H1 (cell line): ENCODE measurements at regions not wholly inside any gene's neighbourhood (a gene's known extent, or its start where the extent isn't known, plus 50 kb on each side); places are given as distances from the start of the nearest gene placed in this dataset.

Source experiments
- CBX5 ChIP-seq: fragments of 300-800, 300-1000 bp; sonication (generic); IDR thresholded peaks from 2 replicates; pipeline ENCODE4 v1.7.1; 2016; ENCODE audit warnings: antibody characterized with exemption, low read length, low read depth
- EGR1 ChIP-seq: IDR thresholded peaks from 2 replicates; pipeline ENCODE4 v1.6.1; 2011; ENCODE audit warnings: low read depth, low read length, borderline replicate concordance
- JUN ChIP-seq: IDR thresholded peaks from 2 replicates; pipeline ENCODE4 v1.6.1; 2011; ENCODE audit warnings: low read depth, mild to moderate bottlenecking, improper control_type of control experiment, low read length
- KDM5A ChIP-seq: fragments of 200-600 bp; IDR thresholded peaks from 2 replicates; pipeline ENCODE4 v1.7.1; 2012; ENCODE audit warnings: mild to moderate bottlenecking, low read length, inconsistent platforms, mixed read lengths
- RFX5 ChIP-seq: IDR thresholded peaks from 2 replicates; pipeline ENCODE4 v1.6.1; 2011; ENCODE audit warnings: low read depth, low read length, improper control_type of control experiment, borderline replicate concordance
- RNF2 ChIP-seq: fragments of 200-900, 300-1000 bp; sonication (generic); IDR thresholded peaks from 2 replicates; pipeline ENCODE4 v1.7.1; 2016; ENCODE audit warnings: borderline replicate concordance, low read depth, mild to moderate bottlenecking, antibody characterized with exemption, low read length; ENCODE audit not compliant: poor library complexity, severe bottlenecking; ENCODE audit errors: missing control alignments
- SIRT6 ChIP-seq: IDR thresholded peaks from one replicate; pipeline ENCODE4 v1.7.1; 2012; ENCODE audit warnings: low read length, inconsistent platforms
- SP2 ChIP-seq: IDR thresholded peaks from 2 replicates; pipeline ENCODE4 v1.6.1; 2012; ENCODE audit warnings: mild to moderate bottlenecking, low read length, inconsistent platforms
- TBP ChIP-seq: IDR thresholded peaks from 2 replicates; pipeline ENCODE4 v1.6.1; 2011; ENCODE audit warnings: low read depth, low read length, improper control_type of control experiment
- TCF12 ChIP-seq: IDR thresholded peaks from 2 replicates; pipeline ENCODE4 v1.6.1; 2011; ENCODE audit warnings: low read depth, mild to moderate bottlenecking, low read length
- TF ChIP-seq, protein P1 (sequence below): fragments of 300-600 bp; sonication (generic); IDR thresholded peaks from 2 replicates; pipeline ENCODE4 v1.7.1; 2012; ENCODE audit warnings: low read length, moderate library complexity, mild to moderate bottlenecking, inconsistent platforms; ENCODE audit not compliant: insufficient replicate concordance
- TF ChIP-seq, protein P2 (sequence below): IDR thresholded peaks from 2 replicates; pipeline ENCODE4 v1.6.1; 2011; ENCODE audit warnings: low read length, improper control_type of control experiment

DNA sequence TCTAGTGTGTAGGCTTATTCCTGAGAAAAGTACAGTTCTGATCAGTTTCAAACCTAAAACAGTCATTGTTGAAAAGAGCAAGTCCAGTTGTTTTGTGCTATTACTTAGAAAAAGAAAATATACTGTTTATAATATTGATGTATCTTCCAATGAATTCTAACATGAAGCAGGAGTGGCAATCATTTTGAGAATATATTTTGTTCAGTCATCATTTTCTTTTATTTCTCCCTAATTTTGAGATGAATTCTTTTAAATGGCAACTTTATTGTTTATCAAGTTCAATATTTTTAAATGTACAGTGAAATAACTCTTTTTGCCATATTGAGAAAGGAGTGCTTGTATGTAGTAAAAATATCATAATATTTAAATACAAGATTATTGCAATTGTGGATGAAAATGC, 862.2 kb upstream of the MDGA2 start (continued):
- TF ChIP-seq, protein P1, sequence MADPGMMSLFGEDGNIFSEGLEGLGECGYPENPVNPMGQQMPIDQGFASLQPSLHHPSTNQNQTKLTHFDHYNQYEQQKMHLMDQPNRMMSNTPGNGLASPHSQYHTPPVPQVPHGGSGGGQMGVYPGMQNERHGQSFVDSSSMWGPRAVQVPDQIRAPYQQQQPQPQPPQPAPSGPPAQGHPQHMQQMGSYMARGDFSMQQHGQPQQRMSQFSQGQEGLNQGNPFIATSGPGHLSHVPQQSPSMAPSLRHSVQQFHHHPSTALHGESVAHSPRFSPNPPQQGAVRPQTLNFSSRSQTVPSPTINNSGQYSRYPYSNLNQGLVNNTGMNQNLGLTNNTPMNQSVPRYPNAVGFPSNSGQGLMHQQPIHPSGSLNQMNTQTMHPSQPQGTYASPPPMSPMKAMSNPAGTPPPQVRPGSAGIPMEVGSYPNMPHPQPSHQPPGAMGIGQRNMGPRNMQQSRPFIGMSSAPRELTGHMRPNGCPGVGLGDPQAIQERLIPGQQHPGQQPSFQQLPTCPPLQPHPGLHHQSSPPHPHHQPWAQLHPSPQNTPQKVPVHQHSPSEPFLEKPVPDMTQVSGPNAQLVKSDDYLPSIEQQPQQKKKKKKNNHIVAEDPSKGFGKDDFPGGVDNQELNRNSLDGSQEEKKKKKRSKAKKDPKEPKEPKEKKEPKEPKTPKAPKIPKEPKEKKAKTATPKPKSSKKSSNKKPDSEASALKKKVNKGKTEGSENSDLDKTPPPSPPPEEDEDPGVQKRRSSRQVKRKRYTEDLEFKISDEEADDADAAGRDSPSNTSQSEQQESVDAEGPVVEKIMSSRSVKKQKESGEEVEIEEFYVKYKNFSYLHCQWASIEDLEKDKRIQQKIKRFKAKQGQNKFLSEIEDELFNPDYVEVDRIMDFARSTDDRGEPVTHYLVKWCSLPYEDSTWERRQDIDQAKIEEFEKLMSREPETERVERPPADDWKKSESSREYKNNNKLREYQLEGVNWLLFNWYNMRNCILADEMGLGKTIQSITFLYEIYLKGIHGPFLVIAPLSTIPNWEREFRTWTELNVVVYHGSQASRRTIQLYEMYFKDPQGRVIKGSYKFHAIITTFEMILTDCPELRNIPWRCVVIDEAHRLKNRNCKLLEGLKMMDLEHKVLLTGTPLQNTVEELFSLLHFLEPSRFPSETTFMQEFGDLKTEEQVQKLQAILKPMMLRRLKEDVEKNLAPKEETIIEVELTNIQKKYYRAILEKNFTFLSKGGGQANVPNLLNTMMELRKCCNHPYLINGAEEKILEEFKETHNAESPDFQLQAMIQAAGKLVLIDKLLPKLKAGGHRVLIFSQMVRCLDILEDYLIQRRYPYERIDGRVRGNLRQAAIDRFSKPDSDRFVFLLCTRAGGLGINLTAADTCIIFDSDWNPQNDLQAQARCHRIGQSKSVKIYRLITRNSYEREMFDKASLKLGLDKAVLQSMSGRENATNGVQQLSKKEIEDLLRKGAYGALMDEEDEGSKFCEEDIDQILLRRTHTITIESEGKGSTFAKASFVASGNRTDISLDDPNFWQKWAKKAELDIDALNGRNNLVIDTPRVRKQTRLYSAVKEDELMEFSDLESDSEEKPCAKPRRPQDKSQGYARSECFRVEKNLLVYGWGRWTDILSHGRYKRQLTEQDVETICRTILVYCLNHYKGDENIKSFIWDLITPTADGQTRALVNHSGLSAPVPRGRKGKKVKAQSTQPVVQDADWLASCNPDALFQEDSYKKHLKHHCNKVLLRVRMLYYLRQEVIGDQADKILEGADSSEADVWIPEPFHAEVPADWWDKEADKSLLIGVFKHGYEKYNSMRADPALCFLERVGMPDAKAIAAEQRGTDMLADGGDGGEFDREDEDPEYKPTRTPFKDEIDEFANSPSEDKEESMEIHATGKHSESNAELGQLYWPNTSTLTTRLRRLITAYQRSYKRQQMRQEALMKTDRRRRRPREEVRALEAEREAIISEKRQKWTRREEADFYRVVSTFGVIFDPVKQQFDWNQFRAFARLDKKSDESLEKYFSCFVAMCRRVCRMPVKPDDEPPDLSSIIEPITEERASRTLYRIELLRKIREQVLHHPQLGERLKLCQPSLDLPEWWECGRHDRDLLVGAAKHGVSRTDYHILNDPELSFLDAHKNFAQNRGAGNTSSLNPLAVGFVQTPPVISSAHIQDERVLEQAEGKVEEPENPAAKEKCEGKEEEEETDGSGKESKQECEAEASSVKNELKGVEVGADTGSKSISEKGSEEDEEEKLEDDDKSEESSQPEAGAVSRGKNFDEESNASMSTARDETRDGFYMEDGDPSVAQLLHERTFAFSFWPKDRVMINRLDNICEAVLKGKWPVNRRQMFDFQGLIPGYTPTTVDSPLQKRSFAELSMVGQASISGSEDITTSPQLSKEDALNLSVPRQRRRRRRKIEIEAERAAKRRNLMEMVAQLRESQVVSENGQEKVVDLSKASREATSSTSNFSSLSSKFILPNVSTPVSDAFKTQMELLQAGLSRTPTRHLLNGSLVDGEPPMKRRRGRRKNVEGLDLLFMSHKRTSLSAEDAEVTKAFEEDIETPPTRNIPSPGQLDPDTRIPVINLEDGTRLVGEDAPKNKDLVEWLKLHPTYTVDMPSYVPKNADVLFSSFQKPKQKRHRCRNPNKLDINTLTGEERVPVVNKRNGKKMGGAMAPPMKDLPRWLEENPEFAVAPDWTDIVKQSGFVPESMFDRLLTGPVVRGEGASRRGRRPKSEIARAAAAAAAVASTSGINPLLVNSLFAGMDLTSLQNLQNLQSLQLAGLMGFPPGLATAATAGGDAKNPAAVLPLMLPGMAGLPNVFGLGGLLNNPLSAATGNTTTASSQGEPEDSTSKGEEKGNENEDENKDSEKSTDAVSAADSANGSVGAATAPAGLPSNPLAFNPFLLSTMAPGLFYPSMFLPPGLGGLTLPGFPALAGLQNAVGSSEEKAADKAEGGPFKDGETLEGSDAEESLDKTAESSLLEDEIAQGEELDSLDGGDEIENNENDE: no peak
- TF ChIP-seq, protein P2, sequence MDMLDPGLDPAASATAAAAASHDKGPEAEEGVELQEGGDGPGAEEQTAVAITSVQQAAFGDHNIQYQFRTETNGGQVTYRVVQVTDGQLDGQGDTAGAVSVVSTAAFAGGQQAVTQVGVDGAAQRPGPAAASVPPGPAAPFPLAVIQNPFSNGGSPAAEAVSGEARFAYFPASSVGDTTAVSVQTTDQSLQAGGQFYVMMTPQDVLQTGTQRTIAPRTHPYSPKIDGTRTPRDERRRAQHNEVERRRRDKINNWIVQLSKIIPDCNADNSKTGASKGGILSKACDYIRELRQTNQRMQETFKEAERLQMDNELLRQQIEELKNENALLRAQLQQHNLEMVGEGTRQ: no peak
- TF ChIP-seq RFX5 (no peak), CBX5 (no peak), JUN (no peak), TBP (no peak), EGR1 (no peak), SP2 (no peak), TCF12 (no peak), RNF2 (no peak), KDM5A (no peak), SIRT6 (no peak)
